ENCODE measurements at regions not wholly inside any gene's neighbourhood (a gene's known extent, or its start where the extent isn't known, plus 50 kb on each side); places are given as distances from the start of the nearest gene placed in this dataset.

DNA sequence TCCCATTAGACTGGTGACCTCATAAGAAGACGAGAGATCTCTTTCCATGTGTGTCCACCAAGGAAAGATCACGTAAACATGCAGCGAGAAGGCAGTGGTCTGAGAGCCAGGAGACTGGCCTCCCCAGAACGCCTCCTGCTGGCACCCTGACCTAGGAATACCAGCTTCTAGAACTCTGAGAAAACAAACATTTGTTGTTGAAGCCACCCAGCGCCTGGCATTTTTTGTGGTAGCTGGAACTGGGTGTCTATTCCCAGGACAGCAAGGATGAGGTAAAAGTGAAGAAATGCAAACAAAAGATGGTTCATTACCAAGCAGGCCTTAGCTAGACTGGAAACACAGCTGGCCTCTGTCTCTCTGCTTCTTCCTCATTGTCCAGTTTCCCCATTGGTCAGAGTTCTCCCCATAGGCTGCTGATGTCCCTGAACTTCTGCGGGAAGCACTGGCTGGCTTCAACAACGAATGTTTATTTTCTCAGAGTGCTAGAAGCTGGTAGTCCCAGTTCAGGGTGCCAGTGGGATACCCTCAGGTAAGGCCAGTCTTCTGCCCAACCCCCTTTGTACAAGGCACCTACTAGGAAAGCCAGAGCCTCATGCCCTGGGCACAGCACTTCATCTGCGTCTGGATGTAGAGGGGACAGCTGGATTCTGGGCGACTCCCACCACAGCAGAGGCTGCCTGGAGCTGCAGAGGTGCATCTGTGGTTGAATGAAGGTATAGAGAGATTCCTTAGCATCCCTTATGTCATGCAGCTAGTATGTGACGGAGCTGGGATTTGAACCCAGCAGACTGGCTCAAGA is 304.9 kb downstream of the TCERG1L start:
- TF ChIP-seq POLR2A (IDR thresholded peaks at IDR 0.05), result no peak
- TF ChIP-seq, protein P1, sequence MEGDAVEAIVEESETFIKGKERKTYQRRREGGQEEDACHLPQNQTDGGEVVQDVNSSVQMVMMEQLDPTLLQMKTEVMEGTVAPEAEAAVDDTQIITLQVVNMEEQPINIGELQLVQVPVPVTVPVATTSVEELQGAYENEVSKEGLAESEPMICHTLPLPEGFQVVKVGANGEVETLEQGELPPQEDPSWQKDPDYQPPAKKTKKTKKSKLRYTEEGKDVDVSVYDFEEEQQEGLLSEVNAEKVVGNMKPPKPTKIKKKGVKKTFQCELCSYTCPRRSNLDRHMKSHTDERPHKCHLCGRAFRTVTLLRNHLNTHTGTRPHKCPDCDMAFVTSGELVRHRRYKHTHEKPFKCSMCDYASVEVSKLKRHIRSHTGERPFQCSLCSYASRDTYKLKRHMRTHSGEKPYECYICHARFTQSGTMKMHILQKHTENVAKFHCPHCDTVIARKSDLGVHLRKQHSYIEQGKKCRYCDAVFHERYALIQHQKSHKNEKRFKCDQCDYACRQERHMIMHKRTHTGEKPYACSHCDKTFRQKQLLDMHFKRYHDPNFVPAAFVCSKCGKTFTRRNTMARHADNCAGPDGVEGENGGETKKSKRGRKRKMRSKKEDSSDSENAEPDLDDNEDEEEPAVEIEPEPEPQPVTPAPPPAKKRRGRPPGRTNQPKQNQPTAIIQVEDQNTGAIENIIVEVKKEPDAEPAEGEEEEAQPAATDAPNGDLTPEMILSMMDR (IDR thresholded peaks at IDR 0.05), result no peak
